Activated T-helper 9 cell treated with anti-CD3 and anti-CD28 coated beads, Interleukin-2, amount 50 U/mL, for 16 hours (primary cell): ENCODE measurements at regions not wholly inside any gene's neighbourhood (a gene's known extent, or its start where the extent isn't known, plus 50 kb on each side); places are given as distances from the start of the nearest gene placed in this dataset.
"Not testable (repeated sequence)": the region's sequence is repeated elsewhere in the genome, so short reads cannot be mapped to it uniquely, and the experiment has no call there.

ENCODE experiments used
- DNase-seq: peaks from one replicate; pipeline ENCODE4 v3.0.0-alpha.2; 2020; ENCODE audit warnings: low read depth

GRCh38 chr6:139706912-139707311, 332.5 kb upstream of the CITED2 start:
- DNase-seq: no peak

GRCh38 chr6:139705284-139705683, 330.8 kb upstream of the CITED2 start:
- no peak for DNase-seq

GRCh38 chr6:139703780-139704179, 329.3 kb upstream of the CITED2 start:
- no peak for DNase-seq

- DNase-seq: no peak
These were observed 328.3 kb upstream of the CITED2 start for GRCh38 chr6:139702706-139703105.

- DNase-seq: no peak
These were observed 327.2 kb upstream of the CITED2 start for GRCh38 chr6:139701695-139702094.

GRCh38 chr6:139701003-139701402, 326.6 kb upstream of the CITED2 start:
- DNase-seq: no peak

- DNase-seq: no peak
These were observed 325.5 kb upstream of the CITED2 start for GRCh38 chr6:139699911-139700310.

- no peak for DNase-seq
These were observed 324.9 kb upstream of the CITED2 start for GRCh38 chr6:139699335-139699734.

- DNase-seq: no peak
These were observed 324.2 kb upstream of the CITED2 start for GRCh38 chr6:139698526-139699176.

GRCh38 chr6:139697856-139698255, 323.4 kb upstream of the CITED2 start:
- DNase-seq: not testable (repeated sequence)

GRCh38 chr6:139696991-139697390, 322.5 kb upstream of the CITED2 start:
- not testable (repeated sequence) for DNase-seq

- no peak for DNase-seq
These were observed 320.9 kb upstream of the CITED2 start for GRCh38 chr6:139695361-139695760.

- DNase-seq: no peak
These were observed 319.3 kb upstream of the CITED2 start for GRCh38 chr6:139693735-139694134.

GRCh38 chr6:139690007-139690406, 315.6 kb upstream of the CITED2 start:
- no peak for DNase-seq

GRCh38 chr6:139687055-139687454, 312.6 kb upstream of the CITED2 start:
- DNase-seq: no peak

GRCh38 chr6:139686308-139686707, 311.9 kb upstream of the CITED2 start:
- no peak for DNase-seq

GRCh38 chr6:139685009-139685408, 310.6 kb upstream of the CITED2 start:
- DNase-seq: no peak

- DNase-seq: no peak
These were observed 306.4 kb upstream of the CITED2 start for GRCh38 chr6:139680819-139681218.

GRCh38 chr6:139679516-139680179, 305.2 kb upstream of the CITED2 start:
- no peak for DNase-seq

GRCh38 chr6:139676718-139677117, 302.3 kb upstream of the CITED2 start:
- no peak for DNase-seq

GRCh38 chr6:139666284-139666683, 291.8 kb upstream of the CITED2 start:
- DNase-seq: no peak

- DNase-seq: no peak
These were observed 289.5 kb upstream of the CITED2 start for GRCh38 chr6:139663996-139664395.

GRCh38 chr6:139659711-139660110, 285.3 kb upstream of the CITED2 start:
- DNase-seq: no peak

- DNase-seq: no peak
These were observed 284.7 kb upstream of the CITED2 start for GRCh38 chr6:139659196-139659595.
